Islet precursor cell (in vitro differentiated cells): ENCODE measurements at regions not wholly inside any gene's neighbourhood (a gene's known extent, or its start where the extent isn't known, plus 50 kb on each side); places are given as distances from the start of the nearest gene placed in this dataset.
A peak's percentile ranks its signal among the peaks of the same experiment; 100 is the strongest.
"Not testable (repeated sequence)": the region's sequence is repeated elsewhere in the genome, so short reads cannot be mapped to it uniquely, and the experiment has no call there.

Experiments
- DNase-seq: peaks from one replicate; pipeline ENCODE4 v3.0.0-alpha.2; 2018

DNA sequence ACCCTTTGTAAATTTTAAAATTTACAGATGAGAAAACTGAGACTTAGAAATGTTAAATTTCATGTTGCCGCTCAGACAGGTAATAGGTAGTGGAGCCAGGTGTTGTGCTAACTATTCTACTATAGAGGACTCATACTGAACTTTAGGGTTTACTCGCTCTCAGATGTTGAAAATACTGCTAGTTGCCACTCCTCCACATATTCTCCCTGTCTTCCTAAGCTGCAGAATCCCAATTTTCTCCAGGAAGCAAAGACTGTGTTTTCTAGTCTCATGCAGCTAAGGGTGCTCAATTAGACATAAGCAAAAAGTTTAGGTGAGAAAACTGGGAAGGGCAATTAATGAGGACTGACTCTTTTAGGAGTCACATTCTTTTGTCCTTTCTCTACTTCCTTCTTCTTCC lies 612.3 kb downstream of the KCNH5 start:
- DNase-seq, result no peak

DNA sequence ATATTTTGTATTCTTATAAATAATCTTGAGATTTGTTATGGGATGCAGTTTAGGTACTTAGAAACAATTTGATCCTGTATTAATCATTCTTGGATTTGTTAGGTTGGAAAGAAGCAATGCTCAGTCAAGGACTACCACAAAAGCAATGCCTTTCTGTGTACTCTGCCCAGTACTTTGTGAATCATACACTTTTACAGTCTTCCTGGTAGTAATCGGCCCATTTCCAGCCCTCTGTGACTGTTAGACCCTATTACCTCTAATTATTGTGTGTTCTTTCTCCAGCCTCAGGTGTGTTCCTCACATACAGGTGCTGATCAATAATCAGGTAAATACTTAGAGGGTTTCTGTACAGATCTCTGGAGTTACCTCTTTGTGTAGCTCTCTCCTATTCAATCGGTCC lies 609.0 kb downstream of the KCNH5 start:
- no peak for DNase-seq

DNA sequence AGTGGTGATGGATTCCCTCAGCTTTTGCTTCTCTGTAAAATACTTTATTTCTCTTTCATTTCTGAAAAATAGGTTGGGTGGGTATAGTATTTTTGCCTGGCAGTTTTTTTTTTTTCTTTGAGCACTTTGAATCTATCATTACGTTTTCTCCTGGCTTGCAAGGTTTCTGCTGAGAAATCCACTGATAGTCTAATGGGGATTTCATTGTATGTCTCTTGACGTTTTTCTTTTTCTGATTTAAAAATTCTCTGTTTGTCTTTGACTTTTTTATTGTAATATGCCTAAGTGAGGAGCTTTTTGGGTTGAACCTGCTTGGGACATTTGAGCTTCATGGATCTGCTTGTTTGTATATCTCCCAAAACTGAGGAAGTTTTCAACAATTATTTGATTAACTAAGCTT lies 606.0 kb downstream of the KCNH5 start:
- DNase-seq, result no peak

DNA sequence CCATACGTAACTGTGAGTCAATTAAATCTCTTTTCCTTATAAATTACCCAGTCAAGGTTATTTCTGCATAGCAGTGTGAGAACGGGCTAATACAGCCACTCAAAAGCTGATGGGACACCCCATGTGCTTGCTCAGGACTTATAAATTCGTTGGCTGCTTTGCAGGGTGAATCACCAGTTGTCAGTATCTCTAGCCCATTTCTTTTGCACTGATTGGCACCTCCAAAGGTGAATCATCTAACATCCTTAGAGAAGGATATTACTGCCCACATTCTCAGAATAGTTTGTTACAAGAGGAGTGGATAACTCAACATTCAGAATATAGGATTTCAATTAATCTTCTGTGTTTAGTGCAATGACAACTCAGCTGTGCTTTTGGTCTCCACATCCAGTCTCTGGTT lies 601.5 kb downstream of the KCNH5 start:
- no peak for DNase-seq

DNA sequence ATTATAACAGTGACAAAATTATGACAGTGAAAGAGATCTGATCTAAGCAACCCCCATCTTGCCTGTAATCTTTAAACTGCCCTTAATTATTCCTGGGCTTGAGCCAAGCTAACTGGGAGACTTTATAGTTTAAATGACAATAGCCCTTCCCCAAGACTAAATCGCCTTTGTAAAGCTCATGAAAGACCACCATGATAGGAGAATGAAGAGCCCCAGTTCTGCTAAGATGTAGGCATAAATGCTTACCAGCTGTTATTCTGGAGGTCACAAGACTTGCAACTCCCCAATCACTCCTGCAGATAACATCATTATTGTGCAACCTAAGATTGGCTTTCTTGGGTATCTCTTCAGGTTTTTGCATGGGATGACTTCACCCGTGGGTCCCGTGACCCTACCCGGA lies 599.7 kb downstream of the KCNH5 start:
- no peak for DNase-seq

DNA sequence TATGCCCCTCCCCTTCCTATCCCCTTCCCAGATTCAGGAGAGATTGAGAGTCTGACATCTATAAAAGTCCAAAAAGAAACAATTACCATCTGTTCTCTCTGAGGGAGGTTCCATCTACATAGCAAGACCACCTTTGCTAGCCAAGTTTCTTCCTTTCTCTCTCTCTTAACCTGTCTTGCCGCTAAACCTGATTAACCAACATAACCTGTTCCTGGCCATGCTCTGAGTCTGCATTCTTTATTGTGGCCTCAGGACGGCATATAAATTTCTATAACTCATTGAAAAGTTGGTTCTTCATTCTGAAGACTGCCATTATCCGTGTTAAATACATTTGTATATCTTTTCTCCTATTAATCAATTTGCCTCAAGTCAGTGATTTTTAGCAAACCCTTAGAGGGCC lies 594.0 kb downstream of the KCNH5 start:
- no peak for DNase-seq

DNA sequence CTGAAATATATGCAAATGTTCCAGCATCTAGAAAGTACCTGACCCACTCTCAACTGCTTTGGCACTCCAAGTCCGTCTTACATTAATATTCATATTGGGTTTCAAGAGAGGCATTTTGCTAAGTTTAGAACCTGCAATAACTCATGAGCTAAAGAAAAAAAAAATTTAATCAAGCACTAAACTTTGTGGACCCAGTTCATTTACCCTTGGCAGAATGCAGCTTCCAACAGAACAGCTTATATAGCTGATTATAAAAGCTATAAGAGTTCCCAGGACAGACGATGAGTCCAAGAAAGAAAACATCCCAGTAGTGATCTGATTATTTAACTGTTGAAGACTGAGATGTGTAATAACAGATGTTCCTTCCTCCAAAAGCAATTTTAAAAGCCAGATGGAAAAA lies 592.0 kb downstream of the KCNH5 start:
- no peak for DNase-seq

DNA sequence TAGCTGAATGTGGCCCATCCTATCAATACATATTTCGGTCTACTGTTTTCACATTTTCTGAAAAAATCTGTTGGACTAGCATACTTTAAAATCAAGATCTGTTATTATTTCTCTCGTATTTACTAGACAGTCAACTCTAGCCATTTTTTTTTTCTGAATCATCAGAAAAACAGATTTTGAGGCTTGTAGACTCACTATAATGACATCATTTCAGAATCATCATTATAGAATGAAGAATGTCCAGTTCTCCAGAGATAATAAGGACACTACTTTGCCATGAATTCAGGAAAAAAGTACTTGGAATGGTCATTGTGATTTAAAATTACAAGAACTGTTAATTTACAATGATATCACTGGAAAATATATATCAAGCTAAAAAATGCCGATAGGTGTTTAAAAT lies 589.8 kb downstream of the KCNH5 start:
- no peak for DNase-seq

DNA sequence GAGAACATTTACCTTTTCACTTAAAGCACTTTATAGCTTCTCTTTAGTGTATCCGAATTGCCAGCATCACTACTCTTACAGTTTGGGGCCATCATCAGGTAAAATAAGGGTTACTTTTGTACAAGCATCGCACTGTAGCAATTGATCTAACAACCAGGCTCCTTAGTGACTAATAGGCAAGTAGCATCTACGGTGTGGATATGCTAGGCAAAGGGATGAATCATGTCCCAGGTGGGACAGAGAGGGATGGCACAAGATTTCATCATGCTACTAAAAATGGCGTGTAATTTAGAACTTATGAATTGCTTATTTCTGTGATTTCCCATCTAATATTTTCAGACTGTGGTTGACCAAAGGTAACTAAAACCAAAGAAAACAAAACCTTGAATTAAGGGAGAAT lies 582.3 kb downstream of the KCNH5 start:
- no peak for DNase-seq

DNA sequence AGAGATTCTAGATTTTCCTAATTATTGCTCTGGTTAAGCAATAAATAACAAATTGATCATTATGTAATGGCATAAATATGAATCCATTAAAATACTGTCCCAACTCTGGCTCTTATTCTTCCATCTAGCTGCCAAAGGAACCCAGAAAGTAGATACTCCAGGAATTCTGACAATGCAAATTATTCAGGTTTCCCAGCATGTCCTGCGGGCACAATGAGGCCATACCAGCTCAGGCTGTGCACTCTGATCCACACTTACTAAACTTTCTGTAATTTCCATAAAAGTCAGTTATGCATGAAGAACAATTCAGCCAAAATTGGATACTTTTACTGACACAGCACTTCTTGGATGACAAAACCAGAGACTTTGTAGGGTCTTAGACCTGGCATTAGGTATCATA lies 576.3 kb downstream of the KCNH5 start:
- DNase-seq, result no peak

DNA sequence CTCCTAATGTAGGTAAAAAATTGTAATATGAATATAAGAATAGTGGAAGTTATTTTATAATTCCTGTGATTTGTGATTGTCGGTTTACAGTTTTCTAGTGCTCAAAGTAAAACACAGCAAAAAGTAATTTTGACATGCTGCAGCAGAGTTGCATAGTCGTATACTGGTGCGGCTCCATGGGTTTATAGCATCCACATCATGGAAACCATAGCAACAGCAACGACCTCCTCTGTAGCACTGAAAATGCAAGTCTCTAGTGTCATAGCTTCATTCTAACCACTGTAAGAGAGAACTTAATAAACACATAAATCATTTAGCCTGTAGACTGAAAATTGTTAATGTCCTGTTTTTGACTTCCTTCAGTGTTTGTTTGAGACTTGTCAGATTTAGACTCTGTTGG lies 574.3 kb downstream of the KCNH5 start:
- DNase-seq, result no peak

DNA sequence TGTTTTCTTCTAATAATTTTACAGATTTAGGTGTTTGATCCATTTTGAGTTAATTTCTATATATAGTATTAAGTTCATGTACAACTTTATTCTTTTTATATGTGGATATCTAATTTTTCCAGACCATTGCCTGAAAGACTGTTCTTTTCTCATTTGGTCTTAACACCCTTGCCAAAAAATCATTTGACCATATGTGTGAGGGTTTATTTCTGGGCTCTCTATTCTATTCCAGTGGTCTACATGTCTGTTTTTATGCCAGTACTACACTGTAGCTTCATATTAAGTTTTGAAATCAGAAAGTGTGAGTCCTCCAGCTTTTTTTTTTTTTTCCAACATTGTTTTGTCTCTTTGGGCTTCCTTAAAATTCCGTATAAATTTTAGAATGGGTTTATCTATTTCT lies 554.1 kb downstream of the KCNH5 start:
- DNase-seq, result no peak

DNA sequence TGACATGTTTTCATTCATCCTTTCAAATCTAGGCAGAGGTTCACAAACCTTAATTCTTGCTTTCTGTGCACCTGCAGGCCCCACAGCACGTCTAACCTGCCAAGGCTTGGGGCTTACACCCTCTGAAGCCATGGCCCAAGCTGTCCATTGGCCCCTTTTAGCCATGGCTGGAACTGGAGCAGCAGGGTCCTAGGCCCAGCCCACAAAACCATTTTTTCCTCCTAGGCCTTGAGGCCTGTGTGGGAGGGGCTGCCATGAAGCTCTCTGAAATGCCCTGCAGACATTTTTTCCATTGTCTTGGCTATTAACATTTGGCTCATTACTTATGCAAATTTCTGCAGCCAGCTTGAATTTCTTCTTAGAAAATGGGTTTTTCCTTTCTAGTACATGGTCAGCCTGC lies 547.5 kb downstream of the KCNH5 start:
- DNase-seq, result no peak

DNA sequence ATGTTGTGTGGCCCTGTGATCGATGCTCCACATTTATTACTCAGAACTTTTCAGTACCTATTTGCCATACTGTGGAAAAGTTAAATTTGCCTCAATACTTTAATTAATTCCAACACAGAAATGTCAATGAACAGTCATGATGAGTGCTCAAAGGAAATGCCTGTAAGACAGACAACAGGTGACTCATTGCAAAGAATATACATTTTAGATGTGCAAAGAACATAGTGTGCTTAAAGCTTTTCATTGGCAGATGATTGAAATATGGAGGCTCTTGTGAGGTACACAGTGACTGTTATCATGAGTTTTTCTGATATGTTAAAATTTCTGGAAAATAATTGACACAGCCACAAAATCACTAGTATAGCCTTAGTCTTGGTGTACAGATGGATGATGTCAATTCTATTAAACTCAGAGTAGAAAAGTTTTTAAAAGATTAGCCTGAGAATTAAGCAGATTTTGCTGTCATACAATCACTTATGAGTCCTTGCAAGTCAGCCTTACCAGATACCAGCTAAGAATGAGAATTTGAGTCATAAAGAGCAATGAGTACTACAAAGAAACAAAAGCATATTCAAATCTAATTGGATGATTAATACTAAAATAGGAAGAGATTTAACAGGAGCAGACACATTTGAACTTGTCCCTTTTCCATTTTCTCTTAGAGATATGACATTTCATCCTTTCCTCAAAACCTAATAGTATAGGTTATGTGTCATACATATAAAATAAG lies 544.1 kb downstream of the KCNH5 start:
- no peak for DNase-seq

DNA sequence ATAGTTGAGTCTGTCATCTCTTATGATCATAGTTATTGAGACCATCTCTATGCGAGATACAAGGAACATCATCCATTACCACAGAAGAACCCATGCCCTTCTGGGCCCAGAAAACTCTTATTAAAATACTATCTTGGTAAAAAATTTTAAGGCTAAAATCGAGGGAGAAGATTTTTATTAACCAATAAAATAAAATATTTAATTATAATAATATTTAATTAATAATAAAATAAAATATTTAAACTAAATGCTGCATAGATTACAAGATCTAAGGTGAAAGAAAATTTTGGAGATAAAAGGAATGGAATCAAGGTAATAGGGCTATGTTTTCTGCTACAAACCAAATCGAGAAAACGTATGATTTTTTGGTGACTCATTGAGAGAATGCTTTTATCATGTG lies 540.2 kb downstream of the KCNH5 start:
- no peak for DNase-seq

DNA sequence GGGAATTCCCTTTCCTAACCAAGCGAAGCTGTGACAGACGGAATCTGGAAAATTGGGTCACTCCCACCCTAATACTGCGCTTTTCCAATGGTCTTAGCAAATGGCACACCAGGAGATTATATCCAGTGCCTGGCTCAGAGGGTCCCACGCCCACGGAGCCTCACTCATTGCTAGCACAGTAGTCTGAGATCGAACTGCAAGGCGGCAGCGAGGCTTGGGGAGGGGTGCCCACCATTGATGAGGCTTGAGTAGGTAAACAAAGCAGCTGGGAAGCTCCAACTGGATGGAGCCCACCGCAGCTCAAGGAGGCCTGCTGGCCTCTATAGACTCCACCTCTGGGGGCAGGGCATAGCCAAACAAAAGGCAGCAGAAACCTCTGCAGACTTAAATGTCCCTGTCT lies 523.9 kb downstream of the KCNH5 start:
- not testable (repeated sequence) for DNase-seq

DNA sequence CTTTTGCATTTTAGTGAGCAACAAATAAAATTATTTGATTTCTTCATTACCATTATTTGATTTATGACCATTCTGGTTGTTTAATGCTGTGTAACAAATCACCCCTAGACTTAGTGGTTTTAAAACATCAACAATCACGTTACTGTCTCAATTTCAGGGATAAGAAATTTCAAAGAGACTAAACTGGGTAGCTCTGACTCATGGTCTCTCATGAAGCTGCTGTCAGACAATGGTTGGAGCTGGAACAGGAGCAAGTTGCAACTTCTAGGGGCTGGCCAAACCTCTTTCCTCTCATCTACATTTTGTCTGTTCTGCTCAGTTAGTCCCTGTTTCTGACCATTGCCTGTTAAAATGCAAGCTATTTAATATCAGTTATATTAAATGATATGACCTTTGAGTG lies 517.0 kb downstream of the KCNH5 start:
- no peak for DNase-seq

DNA sequence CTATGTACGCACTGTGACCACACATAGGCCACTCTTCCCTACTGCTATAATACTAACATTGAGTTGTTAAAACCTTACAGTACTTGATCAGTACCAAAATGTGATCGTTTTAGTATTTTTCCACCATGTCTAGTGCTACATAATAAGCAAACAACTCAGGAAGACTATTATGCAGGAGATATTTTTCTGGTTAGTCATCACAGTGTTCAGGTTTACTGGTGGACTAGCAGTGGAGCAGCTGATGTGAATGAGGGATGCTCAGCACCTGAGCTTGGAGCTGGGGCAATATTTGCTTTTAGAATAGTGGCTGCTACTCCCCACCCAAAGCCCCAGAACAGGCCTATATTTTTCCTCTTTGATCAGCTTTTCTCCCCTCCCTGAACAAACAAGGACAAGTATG lies 513.1 kb downstream of the KCNH5 start:
- DNase-seq, result no peak

DNA sequence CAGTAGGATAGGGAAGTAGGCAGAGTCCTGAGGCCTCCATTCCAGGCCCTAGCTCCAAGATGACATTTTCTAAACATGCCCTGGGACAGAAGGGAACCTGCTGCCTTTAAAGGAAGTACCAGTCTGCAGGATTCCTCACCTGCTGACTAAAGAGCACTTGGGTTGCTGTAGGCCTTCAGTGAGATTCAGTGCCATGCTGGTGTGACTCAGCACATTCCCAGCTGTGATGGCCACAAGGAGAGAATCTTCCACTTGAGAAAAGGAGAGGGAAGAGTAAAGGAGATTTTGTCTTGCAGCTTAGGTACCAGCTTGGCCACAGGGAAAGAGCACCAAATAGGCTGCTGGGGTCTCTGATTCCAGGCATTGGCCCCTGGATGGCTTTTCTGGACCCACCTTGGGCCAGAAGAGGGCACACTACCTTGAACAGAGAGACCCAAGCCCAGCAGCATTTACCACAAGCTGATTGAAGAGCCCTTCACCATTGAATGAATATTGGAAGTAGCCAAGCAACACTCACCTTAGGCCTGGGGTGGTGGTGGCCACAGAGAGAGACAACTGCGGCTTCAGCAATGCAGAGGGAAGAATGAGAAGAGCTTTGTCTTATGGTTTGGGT lies 498.3 kb downstream of the KCNH5 start:
- no peak for DNase-seq

DNA sequence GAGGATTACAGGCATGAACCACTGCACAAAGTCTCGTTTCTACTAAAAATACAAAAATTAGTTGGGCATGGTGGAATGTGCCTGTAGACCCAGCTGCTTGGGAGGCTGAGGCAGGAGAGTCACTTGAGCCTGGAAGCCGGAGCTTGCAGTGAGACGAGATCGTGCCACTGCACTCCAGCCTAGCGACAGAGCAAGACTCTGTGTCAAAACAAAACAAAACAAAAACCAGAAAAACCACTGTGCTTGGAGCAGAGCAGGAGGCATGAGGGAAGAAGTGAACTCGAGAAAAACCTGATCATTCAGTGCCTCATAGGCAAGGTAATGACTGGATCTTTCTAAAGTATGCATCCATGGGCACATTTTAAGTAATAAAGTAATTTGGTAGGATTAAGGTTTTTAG lies 487.8 kb downstream of the KCNH5 start:
- peak; percentile 59 for DNase-seq

DNA sequence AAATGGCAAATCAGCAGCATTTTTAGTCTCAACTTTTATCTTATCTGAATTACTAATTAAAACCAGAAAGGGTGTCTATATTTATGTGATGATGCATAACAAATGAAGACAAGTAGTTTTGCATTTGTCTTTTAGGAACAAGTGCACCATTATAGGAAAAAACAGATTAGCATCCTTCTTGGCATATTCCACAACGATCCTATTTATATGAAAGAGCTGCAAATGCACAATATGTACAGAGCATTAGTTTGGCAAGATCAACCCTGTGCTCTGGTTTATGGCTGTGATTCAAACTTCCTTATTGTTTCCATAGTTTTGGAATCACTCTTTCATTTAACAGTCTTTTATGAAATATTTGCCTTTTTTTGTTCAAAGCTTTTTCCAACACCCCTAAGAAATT lies 486.8 kb downstream of the KCNH5 start:
- no peak for DNase-seq

DNA sequence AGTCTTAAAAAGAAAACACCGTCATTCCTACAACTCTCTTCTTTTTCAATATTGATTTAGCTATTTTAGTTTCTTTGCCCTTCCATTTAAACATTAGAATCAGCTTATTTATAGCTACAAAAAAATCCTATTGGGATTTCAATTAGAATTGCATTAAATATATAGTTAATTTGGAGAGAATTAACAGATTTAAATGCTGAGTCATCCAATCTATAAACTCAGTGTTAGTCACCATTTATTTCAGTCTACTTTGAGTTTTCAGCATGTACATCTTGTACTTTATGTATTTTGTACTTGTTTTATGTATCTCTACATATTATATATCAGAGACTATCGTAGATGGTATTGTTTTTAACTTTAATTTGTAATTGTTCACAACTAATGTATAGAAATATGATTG lies 460.0 kb downstream of the KCNH5 start:
- no peak for DNase-seq

DNA sequence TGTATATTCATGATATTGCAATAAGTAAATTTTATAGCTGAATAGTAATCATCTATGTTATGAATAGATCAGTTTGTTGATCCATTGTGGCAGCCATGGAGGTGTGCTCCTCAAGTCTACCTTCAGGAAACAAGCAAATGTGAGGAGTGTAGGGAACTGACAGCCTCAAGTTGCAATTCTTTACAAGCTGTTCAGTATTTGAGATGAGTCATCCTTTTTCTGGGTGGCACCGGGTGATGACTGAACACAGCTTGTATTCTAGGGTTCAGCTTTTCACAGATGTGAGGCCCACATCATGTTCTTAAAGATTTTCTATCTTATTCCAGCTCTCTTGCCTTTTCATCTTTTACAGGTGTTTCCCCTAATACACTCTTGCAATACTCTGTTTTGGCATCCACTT lies 452.4 kb downstream of the KCNH5 start:
- DNase-seq, result no peak

DNA sequence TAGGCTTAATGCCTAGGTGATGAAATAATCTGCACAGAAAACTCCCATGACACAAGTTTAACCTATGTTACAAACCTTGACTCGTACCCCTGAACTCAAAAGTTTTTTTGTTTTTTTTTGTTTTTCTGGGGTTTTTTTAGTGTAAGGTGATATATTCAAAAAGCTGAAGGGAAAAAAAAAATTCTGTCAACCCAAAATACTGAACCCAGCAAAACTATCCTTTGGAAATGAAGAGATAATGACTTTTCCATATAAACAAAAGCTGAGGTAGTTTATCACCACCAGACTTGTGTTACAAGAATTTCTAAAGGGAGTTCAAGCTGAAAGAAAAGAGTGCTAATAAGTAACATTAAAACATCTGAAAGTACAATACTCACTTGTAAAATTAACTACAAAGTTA lies 448.1 kb downstream of the KCNH5 start:
- DNase-seq, result no peak
